T-helper 1 cell (primary cell): ENCODE measurements at regions not wholly inside any gene's neighbourhood (a gene's known extent, or its start where the extent isn't known, plus 50 kb on each side); places are given as distances from the start of the nearest gene placed in this dataset.

Source experiments
- DNase-seq, 5 donors: peaks; one replicate each; pipeline ENCODE4 v3.0.0-alpha.2; 2012 to 2020

DNA sequence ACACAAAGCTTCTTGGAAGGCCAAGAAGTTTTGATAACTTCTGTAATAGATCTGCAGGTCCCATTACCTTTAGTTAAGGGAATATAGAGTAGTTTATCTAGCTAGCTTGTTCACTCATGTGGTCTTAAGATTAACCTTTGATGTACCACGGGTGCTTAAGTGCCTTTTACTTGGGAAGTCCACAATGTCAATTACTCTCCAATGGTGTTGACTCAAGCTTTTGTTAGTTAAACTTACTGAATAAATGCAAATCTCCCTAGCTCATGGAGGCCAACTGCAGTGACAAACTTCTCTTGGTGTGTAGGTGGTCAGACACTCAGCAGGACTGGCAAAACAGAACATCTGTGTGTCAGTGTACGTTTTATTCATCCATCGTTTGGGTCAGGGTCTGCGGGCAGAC, 501.5 kb downstream of the ELAVL2 start:
- no peak for DNase-seq

DNA sequence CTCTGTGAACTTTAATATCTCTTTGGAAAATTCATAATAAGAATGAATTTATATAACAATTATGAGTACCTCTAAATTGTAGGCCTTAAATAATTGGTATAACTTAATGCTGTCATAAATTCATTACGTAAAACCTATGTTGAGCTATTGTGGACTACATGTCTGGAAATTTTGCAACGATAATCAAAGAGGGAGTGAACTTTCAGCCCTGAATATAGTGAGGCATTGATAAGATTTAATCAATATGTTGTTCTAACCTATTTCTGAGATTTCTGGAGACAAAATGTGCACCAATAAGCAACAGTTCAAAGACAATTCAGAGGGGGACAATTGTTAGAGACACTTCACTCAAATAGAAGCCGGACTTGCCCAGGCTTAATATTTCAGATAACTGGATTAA, 499.4 kb downstream of the ELAVL2 start:
- DNase-seq: no peak

DNA sequence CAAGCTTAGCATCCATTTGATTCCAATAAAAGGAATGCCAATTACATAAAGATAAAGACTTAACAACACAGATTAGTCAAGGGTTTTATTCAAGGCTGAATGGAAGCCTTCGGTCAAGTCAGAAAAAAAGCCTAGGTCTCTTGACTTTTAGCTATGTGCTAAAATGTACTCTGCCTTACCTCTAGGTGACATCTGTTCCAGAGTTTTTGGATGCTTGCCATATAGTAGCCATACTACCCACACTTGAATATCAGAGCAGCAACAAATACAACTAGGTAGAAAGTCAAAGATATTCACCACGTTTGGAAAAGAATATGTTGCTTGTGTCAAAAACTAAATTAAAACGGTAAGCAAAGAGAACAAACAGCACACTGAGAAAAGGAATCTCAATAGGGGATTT, 484.7 kb downstream of the ELAVL2 start:
- no peak for DNase-seq

DNA sequence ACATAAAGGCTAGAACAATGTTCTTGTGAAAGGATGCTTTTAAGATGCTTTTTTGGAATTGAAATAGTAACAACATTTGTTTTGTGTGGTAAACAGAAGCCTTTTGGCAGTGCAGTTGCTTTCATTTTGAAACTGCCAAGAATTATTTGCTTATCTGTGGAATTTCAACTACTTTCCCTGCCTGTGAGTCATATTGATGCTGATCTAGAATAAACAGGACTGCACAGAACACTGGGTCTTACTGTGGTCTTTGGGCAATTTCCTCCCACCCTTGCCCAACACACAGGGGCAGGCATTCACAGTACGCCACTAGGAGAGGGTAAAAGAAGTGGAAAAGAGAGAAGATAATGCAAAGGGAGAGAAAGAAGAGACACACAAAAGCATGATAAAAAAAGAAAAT, 483.7 kb downstream of the ELAVL2 start:
- no peak for DNase-seq

DNA sequence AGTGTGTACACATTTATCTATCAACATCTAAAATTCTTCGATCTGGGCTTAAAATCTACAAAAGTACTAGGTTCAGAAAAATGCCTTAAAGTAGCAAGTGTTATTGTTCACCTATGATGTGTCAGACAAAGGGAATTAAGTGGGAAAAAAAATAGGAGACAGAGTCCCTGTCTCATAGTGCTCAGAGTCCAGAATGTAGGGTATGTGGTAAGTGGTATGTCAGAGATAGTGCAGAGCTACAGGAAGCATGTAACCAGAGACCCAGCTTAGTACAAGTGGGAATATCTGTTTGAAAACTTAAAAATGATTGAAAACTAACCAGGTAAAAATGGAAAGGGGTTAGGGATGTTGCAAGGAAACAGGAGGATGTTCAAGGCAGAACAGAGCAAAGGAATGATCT, 482.8 kb downstream of the ELAVL2 start:
- no peak for DNase-seq

DNA sequence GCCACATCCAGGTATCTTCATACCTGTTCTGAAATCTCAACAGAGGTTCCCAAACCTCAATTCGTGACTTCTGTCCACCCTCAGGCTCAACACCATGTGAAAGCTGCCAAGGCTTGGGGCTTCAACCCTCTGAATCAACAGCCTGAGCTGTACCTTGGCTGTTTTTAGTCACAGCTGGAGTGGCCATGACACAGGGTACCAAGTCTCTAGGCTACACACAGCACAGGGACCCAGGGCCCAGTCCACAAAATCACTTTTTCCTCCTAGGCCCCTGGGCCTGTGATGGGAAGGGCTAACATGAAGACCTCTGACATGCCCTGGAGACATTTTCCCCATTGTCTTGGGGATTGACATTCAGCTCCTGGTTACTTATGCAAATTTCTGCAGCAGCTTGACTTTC, 464.9 kb downstream of the ELAVL2 start:
- DNase-seq: no peak

DNA sequence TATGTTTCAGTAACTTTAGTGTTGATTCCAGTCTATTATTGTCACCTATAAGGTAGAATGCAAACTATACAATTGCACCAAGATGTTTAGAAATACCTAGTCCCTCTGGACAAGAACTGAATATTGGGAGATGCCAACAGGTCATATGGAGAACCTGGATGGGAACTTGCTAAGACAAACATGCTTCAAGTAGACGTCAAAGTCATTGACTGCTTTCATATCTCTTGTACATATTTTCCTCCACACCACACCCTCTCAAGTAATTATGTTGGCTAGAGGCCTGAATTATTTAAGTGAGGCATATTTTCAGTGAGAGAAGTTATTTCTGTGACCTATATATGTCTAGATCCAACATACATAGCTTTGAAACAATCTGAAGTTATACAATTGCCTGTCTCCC, 453.3 kb downstream of the ELAVL2 start:
- no peak for DNase-seq

DNA sequence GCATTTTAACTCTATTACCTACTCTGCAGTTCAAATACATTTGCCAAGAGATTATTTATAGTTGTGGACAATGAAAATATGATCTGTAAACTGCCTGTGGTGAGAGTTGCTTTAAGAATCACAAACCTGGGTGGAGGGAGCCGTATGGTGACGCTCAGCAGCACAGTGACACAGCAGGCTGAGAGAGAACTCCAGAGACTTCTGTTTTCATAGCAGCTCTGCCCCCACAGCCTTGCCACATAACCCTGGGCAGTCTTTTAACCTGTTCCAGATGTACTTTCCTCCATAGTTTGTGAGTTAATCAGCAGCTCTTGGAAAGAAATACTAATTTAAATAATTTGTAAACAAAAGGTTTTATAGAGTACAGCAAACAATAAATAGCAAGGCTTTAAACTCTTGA, 450.5 kb downstream of the ELAVL2 start:
- DNase-seq: no peak

DNA sequence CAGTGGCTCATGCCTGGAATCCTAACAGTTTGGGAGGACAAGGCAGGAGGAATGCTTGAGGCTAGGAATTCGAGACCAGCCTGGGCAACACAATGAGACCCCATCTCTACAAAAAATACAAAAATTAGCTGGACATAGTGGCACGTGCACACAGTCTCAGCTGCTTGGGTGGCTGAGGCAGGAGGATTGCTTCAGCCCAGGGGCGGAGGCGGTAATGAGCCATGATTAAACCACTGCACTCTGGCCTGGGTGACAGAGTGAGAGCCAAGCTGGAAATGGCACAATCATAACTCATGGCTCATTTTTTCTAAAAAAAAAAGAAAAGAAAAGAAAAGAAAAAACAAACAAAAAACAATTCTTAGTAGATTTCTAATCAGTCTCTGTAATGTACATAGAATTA, 446.2 kb downstream of the ELAVL2 start:
- DNase-seq: no peak

DNA sequence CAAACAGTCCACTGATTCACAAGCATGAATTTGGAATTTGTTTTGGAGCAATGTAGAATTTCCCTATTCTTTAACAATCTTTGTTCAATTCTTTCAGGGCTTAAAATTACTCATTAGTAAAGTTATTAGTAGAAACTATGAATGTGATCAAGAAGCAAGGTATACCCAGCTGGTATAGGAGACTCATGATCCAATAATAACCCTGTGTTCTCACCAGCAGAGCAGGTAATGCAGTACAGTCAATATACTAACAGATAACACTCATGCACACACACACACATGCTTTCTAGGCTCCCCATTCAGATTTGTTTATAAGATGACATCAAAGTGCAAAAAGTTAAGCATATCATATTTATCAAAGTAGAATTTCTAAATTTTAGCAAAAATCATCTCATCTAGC, 445.2 kb downstream of the ELAVL2 start:
- DNase-seq: no peak

DNA sequence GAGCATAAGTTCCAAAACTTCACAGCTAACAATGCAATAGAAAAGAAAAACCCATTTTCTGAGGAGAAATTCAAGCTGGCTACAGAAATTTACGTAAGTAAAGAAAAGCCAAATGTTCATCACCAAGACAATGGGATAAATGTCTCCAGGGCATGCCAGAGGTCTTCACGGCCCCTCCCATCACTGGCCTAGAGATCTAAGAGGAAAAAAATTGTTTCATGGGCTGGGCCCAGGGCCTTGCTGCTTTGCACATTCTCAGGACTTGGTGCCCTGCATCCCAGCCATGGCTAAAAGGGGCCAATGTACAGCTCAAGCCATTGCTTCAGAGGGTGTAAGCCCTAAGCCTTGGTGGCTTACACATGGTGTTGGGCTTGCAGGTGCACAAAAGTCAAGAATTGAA, 443.6 kb downstream of the ELAVL2 start:
- DNase-seq: no peak

DNA sequence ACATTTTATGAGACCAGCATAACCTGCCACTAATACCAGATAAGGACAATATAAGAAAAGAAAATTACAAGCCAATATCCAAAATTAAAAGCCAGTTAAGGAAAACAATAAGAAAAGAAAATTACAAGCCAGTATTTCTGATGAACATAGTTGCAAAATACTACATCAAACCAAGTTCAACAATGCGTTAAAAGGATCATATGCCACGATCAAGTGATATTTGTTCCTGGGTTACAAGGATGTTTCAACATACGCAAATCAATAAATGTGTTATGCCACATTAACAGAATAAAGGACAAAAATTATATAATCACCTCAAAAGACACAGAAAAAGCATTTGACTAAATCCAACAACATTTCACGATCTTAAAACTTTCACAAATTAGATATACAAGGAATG, 431.9 kb downstream of the ELAVL2 start:
- DNase-seq: no peak

DNA sequence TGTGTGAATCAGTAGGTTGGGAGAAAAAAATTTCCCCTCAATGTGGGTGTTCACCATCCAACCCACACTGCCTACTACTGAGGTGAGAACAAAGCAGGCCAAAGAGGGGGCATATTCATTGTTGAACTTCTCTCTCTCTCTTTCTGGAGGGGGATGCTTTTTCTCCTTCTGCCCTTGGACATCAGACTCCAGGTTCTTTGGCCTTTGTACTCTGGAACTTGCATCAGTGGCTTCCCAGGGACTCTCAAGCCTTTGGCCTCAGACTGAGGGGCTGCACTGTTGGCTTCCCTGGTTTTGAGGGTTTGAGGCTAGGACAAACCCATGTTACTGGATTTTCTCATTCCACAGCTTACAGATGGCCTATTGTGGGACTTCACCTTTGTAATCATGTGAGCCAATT, 417.2 kb downstream of the ELAVL2 start:
- no peak for DNase-seq

DNA sequence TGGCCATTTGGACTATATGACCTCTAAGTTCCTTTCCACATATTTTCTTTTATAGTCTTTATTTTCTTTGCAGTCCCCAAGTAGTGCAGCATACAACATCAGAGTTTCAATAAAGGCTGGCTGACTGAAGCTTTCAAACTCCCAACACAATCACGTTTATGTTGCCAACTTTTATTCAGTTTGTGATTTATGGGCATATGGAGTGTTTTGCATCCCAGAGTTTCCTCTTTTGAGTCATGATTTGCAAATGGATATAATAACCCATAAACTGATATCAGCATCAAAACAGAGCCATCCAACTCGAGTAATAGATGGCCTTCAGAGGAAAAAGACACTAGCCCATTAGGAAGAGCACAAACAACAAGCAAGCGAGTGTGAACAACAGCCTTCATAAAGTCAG, 414.0 kb downstream of the ELAVL2 start:
- no peak for DNase-seq

DNA sequence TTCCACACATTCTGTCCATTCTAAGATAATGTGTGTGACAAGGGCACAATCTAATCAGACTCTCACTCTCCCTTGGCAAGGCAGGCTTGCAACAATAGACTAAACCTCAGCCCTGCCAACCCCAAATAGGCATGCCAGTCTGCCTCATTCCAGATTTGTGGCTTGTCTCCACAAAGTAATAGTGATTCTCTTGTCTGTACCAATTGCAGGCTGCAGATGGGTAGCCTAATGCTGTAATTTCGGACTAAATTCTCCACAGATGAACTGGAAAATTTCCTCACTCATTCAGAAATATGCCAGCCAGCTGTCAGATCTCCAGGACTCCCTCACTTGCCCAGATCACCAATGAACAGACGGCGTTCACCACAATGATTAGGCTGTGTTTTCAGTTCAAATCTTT, 413.6 kb downstream of the ELAVL2 start:
- DNase-seq: no peak

DNA sequence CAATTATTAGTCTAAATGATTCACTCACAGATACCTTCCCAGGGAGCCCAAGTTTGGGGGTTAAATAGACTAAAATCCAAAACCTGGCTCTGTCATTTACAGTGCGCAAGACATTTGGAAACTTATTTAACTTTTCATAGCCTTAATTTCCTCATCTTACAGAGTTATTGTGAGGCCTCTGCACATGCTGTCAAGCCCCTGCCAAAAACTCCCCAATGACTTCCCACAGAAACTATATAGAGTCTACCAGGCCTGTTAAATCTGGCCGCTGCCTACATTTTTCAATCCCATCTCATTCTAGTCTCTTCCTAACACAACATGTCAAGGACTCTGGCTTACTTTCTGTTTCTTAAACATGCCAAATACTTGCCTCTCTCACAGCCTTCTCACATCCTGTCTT, 412.5 kb downstream of the ELAVL2 start:
- no peak for DNase-seq

DNA sequence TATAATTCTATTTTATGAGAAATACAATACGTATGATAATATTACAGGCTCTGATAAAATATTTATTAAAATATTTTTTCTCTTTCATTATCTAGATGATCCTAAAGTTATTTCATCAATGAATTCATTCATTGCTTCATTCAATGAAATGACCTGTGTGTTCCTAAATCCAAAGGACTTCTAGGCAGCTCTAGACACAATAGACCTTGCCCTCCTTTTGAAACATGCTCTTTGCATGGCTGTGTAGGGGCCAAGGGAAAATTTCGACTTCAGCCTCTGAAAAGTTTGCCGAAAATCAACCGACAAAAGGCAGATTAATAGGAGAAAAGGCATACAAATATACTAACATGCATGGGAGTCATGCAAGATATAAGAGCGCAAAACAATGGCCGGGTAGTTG, 402.0 kb downstream of the ELAVL2 start:
- no peak for DNase-seq

DNA sequence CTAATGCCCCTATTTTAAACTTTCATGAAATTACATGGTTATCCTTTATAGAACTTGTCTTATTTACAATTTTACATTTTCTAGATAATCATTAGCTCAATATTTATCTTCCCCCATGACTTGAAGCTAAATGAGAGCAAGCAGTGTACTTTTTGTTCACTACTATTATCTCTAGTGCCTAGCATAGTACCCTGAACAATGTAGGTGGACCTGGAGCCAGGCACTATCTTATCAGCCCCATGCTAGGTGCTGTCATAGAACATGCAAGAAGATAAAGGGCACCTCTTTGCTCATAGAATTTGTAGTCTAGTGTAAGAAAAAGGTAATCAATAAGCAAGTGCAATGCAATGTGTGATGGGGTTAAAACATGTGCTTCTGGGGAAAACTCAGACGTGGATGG, 399.9 kb downstream of the ELAVL2 start:
- no peak for DNase-seq

DNA sequence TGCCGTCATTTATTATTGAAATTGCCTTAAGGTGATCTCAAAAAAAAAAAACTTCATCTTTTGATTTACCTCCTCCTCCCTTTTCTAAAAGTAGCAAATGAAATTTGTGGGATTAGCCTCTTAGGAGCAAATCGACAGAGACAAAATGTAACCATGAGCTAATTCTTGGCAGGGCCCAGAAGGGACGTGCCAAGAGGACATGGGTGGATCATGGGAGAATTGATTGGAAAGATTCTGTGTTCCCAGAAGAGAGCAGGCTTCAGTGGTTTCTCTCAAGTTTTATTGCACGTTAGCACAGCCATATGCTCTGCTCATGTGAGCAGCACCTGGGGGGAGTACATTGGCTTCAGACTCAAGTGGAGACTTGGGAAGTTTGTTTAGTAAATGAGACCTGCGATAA, 394.6 kb downstream of the ELAVL2 start:
- DNase-seq: no peak

DNA sequence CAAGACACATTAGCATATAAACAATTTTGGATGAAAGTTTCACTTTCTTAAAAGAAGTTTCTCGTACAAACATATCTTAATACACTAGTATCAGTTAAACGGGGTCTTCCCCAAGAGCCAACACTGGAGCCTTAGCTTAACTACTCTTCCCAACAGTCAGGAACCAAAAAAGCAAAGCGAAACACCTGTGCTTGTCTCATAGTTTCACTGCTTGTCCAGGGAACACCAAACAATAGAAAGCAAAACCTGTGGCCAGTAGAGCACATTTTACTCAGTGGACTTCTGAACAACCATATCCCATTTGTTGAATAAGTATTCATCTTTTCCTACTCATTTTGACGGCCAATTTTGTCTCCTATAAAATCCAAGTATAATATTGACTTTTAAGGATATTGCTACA, 391.4 kb downstream of the ELAVL2 start:
- no peak for DNase-seq

DNA sequence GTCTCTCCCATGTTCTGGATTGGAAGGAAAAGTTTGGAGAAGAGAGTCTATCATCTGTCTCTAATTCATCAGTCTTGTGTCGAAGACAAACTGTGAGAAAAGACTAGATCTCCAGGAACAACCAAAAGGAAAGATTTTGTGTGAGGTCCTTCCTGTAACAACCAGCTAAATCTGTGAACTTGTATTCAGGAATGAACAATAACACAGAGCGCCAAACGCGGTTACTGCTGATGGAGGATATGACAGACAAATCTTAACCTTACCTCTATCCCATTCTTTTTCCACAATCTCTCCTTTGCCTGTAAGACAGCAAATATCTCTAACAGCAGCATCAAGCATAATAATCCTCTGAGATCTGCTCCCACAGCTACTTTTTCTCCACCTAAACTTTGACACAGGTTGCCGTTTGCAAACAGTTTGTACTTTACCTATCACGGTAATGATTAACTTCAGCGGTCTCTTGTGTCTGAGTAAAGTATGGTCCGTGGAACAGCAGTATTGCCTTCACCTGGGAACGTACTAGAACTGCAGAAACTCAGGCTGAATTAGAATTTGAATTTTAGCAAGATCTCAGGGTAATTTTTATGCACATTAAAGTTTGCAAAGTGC, 387.6 kb downstream of the ELAVL2 start:
- no peak for DNase-seq

DNA sequence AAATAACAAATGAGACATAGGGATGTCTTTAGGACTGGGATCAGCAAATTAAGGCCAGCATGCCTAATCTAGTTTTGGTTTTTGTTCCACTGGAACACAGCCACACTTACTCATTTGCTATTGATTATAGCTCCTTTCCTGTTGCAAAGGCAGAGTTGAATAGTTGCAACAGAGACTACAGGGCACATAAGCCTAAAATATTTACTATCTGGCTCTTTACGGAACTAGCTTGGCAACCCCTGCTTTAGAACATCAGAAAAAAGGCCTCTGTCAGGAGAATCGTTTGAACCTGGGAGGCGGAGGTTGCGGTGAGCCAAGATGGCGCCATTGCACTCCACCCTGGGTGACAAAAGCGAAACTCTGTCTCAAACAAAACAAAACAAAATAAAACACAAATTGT, 384.8 kb downstream of the ELAVL2 start:
- no peak for DNase-seq

DNA sequence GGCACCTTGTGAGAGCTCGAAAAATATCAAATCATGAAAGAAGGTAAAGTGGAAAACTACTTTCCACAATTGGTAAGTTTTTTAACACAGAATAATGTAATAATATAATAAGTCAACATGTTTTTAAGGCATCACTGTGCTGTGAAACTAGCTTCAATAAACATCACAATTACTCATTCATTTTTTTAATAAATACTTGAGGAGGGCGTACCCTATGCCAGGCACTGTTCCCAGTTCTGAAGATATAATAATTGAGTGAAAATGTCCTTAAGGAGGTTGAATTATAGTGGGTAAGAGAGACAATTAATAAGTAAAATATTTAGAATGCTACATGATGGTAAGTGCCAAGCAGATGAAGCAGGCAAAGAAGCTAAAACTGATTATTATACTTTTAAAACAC, 381.4 kb downstream of the ELAVL2 start:
- DNase-seq: no peak

DNA sequence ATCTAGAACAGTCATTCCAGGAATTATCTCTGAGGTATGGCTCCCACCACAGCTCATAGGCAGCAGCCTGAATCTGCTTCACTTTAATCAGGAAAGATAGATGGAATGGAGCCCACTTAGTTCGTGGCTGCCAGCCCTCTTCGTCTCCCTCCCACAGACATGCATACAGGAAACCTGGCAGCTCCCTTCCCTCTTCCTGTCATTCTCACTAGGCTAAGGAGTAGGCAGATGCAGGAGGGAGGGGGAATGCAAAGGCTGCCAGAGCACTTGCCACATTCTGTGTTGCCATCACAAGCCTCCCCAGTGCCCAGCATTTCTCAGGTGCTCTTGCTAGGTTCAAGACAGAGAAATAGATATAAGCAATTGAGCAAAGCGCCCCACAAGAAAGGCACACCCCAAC, 378.9 kb downstream of the ELAVL2 start:
- no peak for DNase-seq

DNA sequence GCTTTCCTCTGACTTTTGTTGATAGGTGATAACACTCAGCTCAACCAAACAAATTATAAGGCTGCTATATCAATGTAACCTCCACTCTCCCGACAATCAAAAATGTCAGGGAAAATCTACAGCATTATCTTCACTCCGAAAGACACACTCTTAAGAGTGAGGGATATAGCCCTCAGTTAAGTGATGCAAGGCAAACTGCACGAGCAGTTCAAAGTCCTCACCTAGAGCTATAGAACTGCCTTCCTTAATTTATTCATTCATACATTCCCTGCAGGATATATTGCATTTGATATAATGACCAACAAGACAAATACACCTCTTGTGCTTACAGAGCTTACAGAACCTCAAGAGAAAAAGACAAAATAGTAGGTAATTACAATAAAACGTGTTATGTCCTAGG, 378.1 kb downstream of the ELAVL2 start:
- DNase-seq: no peak
